HG03354 (cell line): ENCODE measurements at regions not wholly inside any gene's neighbourhood (a gene's known extent, or its start where the extent isn't known, plus 50 kb on each side); places are given as distances from the start of the nearest gene placed in this dataset.
"Not testable (repeated sequence)": the region's sequence is repeated elsewhere in the genome, so short reads cannot be mapped to it uniquely, and the experiment has no call there.

ENCODE experiments used
- ATAC-seq: cut with Tn5 transposase; IDR thresholded peaks from one replicate; pipeline ENCODE4 v1.9.1; 2021; ENCODE audit warnings: mild to moderate bottlenecking; ENCODE audit not compliant: unreplicated experiment, poor library complexity, severe bottlenecking

DNA sequence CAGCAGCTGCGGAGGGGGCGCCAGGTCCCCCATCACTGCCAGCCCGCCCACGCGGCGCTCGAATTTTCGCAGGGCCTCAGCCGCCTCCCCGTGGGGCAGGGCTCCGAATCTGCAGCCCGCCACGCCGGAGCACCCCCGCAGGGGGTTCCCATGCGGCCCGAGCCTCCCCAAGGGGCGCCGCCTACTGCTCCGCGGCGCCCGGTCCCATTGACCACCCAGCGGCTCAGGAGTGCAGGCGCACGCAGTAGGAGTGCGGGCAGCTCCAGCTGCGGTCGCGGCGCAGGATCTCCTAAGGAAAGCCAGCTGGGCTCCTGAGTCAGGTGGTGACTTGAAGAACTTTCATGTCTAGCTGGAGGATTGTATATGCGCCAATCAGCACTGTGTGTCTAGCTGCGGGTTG lies 155.3 kb upstream of the RREB1 start:
- ATAC-seq: no peak

DNA sequence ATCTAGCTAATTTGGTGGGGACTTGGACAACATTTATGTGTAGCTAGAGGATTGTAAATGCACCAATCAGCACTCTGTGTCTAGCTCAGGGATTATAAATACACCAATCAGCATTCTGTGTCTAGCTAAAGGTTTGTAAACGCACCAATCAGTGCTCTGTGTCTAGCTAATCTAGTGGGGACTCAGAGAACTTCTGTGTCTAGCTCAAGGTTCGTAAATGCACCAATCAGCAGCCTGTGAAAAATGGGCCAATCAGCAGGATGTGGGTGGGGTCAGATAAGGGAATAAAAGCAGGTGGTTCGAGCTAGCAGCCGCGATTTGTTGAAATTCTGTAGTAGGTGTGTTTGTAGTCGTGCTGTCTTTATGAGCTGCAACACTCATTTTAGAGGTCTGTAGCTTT lies 154.8 kb upstream of the RREB1 start:
- not testable (repeated sequence) for ATAC-seq

DNA sequence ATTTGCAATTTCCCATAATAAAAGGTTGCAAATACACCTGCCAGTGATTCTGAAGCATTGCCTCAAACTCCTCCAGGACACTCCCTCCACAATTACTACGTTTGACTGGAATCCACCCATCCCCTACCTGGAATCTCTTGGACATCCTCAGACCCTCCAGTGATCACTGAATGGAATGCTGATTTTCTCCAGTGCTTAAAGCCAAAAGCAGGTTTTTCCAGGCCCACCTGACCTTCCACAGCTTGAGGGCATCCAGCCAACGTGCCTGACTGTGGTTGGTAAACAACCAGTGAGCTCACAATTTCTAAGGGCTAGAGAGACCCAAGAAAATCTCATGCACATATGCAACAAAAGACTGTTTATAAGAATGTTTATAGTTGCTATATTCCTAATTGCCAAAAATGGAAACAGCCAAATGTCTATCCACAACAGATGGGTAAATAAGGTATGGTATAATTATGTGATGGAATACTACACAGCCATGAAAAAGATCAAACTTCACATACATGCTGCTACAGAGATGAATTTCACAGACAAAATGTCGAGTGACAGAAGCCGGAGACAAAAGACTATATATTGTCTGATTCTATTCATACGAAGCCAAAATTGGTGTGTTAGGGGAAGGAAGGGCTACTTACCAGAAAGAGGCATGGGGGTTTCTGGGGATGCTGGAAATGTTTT lies 147.1 kb upstream of the RREB1 start:
- ATAC-seq: no peak

DNA sequence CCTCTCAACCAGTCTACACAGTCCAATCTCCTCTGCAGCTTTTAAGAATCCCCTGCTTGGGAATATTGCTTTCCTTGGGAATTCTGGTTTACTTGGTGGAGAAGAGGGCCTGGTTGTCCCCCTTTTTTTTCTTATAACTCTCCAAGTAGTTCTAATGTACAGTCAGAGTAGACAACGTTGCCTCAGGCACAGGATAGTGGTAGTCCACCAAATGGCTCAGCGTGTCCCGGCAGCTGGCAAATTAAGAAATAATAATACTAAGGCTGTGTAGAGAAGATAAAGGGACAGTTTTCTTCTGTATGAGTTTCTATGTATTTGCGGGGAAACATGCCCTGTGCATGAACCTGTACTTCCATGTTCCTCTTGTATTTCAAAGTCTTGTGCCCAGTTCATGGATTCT lies 145.7 kb upstream of the RREB1 start:
- ATAC-seq: no peak

DNA sequence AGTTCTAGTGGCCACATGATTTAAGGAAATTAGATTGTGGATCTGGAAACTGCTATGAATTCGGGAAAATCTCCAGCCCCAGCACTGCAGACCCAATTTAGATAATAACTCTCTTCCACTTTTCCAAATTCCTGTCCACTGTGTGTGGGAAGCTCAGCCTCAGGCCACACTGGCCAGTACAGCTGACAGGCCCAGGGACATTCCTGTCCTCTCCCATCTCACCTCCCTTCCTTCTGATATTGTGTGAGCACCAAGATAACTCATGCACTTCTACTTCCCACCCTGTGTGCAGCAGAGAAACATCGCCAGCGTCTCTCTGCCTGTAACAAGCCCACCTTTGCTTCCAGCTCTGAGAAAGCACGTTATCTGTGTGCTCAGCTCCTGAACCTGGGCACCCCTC lies 145.1 kb upstream of the RREB1 start:
- no peak for ATAC-seq

DNA sequence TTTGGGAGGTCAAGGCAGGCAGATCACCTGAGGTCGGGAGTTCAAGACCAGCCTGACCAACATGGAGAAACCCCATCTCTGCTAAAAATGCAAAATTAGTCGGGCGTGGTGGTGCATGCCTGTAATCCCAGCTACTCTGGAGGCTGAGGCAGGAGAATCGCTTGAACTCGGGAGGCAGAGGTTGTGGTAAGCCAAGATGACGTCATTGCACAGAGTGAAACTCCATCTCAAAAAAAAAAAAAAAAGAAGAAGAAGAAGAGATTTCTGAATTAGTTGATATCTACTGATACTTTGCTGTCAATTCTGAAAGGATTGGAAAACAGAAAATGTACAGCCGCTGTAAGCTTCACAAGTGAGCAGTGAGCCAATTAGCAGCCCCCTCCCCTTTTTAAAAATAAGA lies 144.4 kb upstream of the RREB1 start:
- ATAC-seq: not testable (repeated sequence)

DNA sequence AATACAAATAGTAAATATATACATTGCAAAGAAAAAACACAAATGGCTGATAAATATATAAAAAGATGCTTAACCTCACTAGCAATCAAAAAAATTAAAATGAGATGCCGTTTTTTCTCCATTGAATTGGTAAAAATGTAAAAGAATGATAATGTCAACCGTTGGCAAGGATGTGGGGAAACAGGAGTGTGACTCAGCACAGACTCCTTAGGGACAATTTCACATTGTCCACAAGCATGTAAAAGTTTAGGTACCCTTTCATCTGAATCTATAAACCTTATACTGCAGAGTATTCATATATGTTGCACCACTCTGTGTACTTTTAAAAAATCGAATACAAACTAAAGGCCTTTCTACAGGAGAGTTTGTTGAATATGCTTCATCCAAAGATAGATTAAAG lies 143.1 kb upstream of the RREB1 start:
- ATAC-seq: no peak

DNA sequence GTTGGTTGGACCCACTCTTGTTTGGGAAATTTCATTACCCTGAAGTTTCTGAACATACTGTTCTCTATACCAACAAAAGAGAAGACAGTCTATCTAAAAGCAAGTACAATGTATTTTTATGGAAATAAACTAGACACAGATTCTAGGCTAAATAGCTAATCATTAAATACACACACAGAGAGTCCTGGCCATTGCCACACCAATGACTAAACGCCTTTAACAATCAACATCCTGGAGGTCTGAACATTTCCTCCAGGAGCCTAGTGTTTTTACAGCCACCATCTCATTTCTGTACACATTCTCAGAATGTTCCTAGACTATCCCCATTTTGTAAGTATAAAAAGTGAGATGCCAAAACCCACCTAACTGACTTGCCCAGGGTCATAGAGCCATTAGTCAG lies 141.6 kb upstream of the RREB1 start:
- no peak for ATAC-seq

DNA sequence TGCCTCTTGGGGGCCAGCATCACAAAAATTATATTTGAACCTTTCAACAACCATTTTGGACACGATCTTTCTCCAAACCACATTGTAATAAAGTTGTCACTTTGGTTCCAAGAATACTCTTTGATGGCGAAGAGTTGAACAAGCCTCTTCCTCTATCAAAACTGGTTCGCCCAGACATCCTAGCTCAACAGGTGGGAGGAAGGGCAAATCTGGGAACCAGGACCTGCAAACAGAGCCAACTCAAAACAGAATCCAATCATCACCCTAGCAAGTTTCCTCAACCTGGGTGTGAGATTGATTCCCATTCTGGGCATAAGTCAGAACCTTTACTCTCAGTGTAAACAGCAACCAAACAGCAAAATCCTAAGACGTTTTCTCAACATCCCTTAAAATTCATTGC lies 141.2 kb upstream of the RREB1 start:
- no peak for ATAC-seq

DNA sequence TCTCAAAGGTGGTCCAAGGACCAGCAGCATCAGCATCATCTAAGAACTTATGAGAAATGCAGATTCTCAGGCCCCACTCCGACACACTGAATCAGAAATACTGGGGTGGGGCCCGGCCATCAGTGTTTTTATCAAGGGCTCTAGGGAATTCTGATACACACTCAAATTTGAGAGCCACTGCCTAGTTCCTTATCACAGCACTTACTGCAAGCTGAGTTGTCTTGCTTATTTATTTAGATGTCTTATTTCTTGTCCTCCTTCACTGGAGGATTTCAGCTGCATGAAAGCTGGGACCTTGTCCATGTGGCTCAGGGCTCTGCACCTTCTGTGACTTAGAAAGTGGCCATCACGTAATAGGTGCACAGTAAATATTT lies 139.4 kb upstream of the RREB1 start:
- ATAC-seq: no peak

DNA sequence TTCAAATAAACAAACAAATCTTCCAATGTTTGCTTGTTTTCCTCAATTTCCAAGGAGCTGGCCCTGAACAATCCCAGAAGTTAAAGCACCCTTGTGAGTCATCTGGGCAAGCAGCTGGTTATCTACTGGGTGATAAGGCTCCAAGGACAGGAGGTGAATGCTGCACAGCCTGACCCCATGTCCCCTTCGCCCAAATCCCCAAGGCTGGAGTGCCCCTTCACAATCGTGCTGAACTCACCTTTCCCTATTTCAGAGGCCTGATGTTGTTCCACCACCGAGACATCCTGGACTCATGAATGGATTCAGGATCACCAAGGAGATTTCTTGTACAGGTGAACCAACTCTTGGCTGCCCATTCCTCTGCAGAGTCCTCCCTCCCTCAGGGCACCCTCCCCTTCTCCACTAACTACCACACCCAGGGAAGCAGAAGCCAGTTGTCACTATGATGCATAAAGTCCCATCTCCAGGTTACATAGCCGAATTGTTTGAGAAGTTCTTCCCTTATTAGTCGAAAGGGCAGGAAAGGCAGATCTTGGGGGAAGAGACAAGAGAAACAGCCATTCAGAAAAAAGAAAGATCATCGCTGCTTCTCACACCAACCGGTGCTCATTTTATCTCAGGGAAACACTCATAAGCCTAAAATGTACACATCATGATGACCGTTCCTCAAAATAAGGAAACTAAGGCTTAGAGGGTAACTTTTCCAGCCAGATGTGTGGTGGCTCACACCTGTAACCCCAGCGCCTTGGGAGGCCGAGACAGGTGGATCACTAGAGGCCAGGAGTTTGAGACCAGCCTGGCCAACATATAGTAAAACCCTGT lies 138.8 kb upstream of the RREB1 start:
- ATAC-seq: no peak

DNA sequence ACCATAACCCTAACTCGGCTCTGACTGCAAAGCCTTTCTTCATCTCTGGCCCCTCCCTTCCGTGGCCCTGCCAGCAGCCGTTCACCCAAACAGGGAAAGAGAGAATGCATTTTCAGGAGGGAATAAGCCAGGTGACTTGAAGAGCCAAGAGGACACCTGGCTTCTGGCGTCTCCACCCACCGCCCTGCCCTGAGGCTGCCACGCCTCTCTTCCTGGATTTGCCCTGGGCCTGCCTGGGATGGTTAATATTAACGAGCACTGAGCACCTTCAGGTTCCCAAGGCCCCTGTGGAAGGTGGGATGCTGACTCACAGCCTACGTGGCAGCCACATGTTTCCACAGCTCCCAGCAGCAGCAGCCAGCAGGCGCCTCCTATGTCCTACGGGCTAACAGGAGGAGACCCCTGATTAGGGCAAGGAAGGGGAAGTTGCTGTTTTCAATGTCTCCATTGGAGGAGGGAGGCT lies 138.0 kb upstream of the RREB1 start:
- ATAC-seq: no peak

DNA sequence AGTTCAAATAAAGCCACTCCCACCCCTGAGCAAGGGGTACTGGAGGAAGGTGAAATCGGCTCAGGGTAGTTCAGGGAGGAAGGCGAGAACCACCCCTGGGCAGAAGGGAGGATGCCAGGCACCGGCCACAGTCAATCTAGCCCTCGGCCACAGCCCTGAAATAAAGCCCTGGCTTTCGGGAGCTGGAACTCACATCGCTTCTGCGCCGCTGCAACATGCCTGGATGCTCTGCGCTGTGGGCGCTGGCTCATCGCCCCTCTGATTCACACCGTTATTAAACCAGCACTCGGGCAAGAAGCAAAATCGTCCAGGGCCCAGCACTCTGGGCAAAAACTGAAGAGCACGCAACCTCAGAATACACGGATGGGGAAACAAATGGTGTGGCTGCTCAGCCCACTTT lies 136.9 kb upstream of the RREB1 start:
- ATAC-seq: no peak

DNA sequence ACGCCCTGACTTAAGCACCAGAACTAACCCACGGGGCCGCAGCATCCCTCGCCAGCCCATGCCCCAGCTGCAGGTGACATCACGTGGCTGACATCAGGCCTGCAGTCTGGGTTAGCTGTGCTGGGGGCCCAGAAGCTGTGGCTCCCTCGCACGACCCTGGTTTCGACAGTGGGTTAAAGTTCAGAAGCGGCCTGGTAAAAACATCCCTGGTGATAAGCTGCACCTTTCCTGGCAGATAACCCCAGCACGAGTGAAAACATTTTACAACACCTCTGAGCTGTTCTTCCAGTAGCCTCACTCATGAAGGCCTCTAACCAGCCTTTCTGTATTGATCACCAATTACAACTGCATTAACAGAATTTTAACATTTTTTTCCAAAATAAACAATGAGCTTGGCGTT lies 136.4 kb upstream of the RREB1 start:
- no peak for ATAC-seq

DNA sequence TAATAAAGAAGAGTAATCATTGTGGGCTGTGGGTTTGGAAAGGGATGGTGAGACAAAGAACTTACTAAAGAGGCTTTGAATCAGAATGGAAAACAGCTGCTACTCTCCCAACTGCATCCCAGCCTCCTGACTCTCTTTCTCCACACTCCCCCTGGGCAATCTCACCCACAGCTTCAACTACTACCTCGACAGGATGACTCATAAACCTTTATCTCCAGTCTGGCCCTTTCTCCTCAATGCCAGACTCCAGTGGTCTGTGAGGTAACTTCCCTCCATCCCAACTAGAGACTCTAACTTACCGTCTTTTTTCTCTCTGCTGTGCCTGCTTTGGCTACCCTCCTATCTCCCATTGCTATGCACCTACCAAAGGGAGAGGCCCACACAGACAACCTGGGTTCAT lies 135.3 kb upstream of the RREB1 start:
- ATAC-seq: no peak

DNA sequence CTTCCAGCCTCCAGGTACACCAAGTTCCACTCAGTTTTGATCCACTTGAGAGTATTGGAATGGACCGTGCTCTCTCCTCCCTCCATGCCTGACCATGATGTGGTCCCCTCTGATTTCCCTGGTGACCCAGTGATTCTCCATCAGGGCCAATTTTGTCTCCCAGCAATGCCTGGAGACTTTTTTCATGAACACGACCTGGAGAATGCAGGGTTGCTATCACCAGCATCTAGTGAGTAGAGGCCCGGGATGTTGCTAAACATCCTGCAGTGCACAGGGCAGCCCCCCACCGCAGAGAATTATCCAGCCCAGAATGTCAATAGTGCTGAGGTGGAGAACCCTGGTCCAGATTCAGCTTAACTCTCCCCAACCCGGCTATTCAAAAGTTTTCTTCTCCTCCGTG lies 134.0 kb upstream of the RREB1 start:
- no peak for ATAC-seq

DNA sequence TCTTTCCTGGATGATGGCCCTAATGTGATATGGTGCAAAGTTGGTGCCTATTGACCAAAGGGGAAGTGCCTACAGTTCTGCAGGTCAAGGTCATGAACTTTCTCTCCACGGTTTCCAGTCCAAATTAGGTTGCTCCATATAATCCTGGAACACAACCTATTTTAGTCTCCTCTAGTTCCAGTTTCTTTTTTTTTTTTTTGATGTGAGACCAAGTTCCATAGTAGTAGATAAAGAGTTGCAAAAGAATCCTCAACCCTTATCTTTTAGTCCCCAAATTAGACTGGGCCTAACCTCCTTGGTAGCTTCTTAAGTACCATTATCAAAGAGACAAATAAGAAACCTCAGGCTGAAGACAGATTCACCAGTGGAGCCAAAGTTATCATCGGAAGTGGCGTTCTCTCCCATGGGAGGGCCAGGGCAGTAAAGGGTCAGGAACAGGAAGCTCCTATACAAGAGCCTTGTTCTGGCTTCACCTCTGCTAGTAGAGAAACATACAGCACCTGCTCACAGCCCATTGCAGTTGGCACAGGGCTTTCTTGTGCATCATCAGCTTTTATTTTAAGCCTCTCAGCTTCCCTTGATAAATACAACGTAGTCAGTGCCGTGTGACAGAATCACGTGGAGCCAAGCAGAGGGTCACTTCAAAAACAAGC lies 132.2 kb upstream of the RREB1 start:
- ATAC-seq: no peak

DNA sequence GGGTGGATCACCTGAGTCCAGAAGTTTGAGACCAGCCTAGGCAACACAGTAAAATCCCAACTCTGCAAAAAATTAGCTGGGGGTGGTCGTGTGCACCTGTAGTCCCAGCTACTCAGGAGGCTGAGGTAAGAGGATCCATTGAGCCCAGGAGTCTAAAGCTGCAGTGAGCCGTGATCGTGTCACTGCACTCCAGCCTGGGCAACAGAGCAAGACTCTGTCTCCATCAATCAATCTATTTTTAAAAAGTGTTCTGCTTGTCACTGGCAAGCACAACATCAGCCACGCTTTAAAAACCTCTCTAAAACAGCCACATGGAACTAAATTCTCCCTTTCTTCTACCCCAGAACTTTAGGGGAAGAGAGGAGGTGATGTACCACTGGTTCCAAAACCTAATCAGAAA lies 131.6 kb upstream of the RREB1 start:
- no peak for ATAC-seq

DNA sequence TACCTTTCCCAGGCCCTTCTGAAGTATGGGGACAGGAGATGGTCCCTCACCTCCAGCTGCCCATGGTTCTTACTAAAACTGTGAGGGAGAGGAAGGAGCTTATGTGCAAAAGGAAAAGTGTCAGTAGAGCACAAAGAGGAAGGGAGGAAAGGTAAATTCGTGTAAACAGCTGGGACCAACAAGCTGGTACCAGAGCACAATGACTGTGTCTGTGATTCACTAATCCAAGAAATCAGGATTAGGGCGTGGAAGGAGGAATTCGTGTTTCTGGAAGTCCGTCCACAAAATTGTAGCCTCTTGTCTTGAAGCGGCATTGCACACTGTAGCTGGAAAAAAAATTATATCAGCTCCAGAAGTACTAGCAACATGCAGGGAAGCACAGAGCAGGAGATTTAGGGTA lies 129.0 kb upstream of the RREB1 start:
- no peak for ATAC-seq

DNA sequence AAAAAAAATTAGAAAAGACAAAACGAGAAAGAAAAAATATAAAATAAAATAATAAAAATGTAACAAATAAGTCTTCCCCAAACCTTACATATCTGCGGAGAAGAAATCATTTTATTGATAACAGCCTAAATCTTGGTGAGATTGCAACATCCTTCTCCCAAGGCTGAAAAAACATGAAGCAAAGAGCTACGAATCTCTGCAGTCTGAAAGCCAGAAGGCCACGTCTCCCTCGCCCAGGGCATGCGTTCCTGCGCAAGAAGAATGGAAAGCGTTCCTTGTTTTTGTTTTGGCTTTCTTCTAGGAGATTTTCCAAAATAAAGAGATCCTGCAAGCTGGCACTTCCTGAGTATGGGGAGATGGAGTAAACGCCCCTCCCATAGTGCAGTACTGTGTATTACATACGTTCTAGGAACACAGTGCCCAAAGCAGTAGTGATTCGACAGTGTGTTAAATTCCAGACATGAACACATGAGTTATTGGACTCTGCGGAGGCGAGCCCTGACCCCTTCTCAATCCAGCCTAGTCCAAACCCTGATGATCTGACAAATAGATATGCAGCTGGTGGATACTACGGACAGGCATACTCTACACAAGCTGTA lies 126.7 kb upstream of the RREB1 start:
- ATAC-seq: no peak
